IPS DF 6.9 (cell line): ENCODE measurements at regions not wholly inside any gene's neighbourhood (a gene's known extent, or its start where the extent isn't known, plus 50 kb on each side); places are given as distances from the start of the nearest gene placed in this dataset.

ENCODE experiments used
- DNase-seq: peaks from one replicate; pipeline ENCODE4 v3.0.0-alpha.2; 2013; ENCODE audit warnings: low read depth, low spot score
- H3K27ac ChIP-seq: one replicate; pipeline ENCODE4 v1.5.1; 2013; ENCODE audit warnings: low read length, control low read depth
- H3K27me3 ChIP-seq: 2 replicates; pipeline ENCODE4 v1.6.1; 2013; ENCODE audit warnings: mild to moderate bottlenecking, low read length; ENCODE audit not compliant: control insufficient read depth, insufficient read depth
- H3K36me3 ChIP-seq: 2 replicates; pipeline ENCODE4 v1.6.1; 2013; ENCODE audit warnings: low read length; ENCODE audit not compliant: control insufficient read depth, insufficient read depth
- H3K4me1 ChIP-seq: 2 replicates; pipeline ENCODE4 v1.6.1; 2013; ENCODE audit warnings: low read length; ENCODE audit not compliant: control insufficient read depth, insufficient read depth
- H3K4me3 ChIP-seq: 2 replicates; pipeline ENCODE4 v1.5.1; 2013; ENCODE audit warnings: mild to moderate bottlenecking, low read length
- H3K9me3 ChIP-seq: 2 replicates; pipeline ENCODE4 v1.6.1; 2013; ENCODE audit warnings: low read length, inconsistent platforms; ENCODE audit not compliant: control insufficient read depth, insufficient read depth
- WGBS: extraction: QIAGEN DNeasy Blood & Tissue Kit; methylation state at CpG from one replicate; pipeline ENCODE4 v1.1.7; 2013; ENCODE audit warnings: mixed read lengths, missing lambda C conversion rate; ENCODE audit not compliant: insufficient read length, insufficient coverage; 5-methylcytosine and 5-hydroxymethylcytosine counted together

GRCh38 chr2:189293164-189293563 lies 113.6 kb upstream of the COL5A2 start:
- Histone ChIP-seq H3K9me3 (no peaks in the 10 kb centered on the region), H3K36me3 (no peaks in the 10 kb centered on the region), H3K4me1 (no peaks in the 10 kb centered on the region), H3K27ac (no peak overlapping the region), H3K4me3 (no peak overlapping the region), H3K27me3 (no peaks in the 10 kb centered on the region)
- DNase-seq = no peak
- WGBS = no CpG with 5 or more reads among the region's 3 CpGs

- H3K27me3 ChIP-seq = no peaks in the 10 kb centered on the region
- no peaks in the 10 kb centered on the region for H3K36me3 ChIP-seq
- H3K4me3 ChIP-seq = no peak overlapping the region
- H3K27ac ChIP-seq = no peak overlapping the region
- no peaks in the 10 kb centered on the region for H3K9me3 ChIP-seq
- no peak for DNase-seq
- H3K4me1 ChIP-seq = no peaks in the 10 kb centered on the region
Observed at GRCh38 chr2:189297446-189297845, 117.9 kb upstream of the COL5A2 start.

- no peaks in the 10 kb centered on the region for H3K27me3 ChIP-seq
- no peak overlapping the region for H3K27ac ChIP-seq
- H3K4me3 ChIP-seq = no peak overlapping the region
- no CpG with 5 or more reads among the region's 1 CpG for WGBS
- H3K4me1 ChIP-seq = no peaks in the 10 kb centered on the region
- H3K36me3 ChIP-seq = no peaks in the 10 kb centered on the region
- DNase-seq = no peak
- H3K9me3 ChIP-seq = no peaks in the 10 kb centered on the region
Observed at GRCh38 chr2:189298038-189298437, 118.5 kb upstream of the COL5A2 start.

- WGBS = no CpG with 5 or more reads among the region's 1 CpG
- Histone ChIP-seq H3K4me1 (no peaks in the 10 kb centered on the region), H3K27me3 (no peaks in the 10 kb centered on the region), H3K4me3 (no peak overlapping the region), H3K9me3 (no peaks in the 10 kb centered on the region), H3K27ac (no peak overlapping the region), H3K36me3 (no peaks in the 10 kb centered on the region)
- no peak for DNase-seq
Observed at GRCh38 chr2:189298481-189298880, 118.9 kb upstream of the COL5A2 start.

GRCh38 chr2:189299974-189300373 lies 120.4 kb upstream of the COL5A2 start:
- Histone ChIP-seq H3K27me3 (no peaks in the 10 kb centered on the region), H3K9me3 (no peaks in the 10 kb centered on the region), H3K4me3 (no peak overlapping the region), H3K36me3 (no peaks in the 10 kb centered on the region), H3K27ac (no peak overlapping the region), H3K4me1 (no peaks in the 10 kb centered on the region)
- no peak for DNase-seq
- no CpG with 5 or more reads among the region's 1 CpG for WGBS

GRCh38 chr2:189300916-189301315 lies 121.4 kb upstream of the COL5A2 start:
- DNase-seq = no peak
- Histone ChIP-seq H3K27me3 (no peaks in the 10 kb centered on the region), H3K4me1 (no peaks in the 10 kb centered on the region), H3K27ac (no peak overlapping the region), H3K9me3 (no peaks in the 10 kb centered on the region), H3K36me3 (no peaks in the 10 kb centered on the region), H3K4me3 (no peak overlapping the region)

- Histone ChIP-seq H3K9me3 (no peaks in the 10 kb centered on the region), H3K4me3 (no peak overlapping the region), H3K4me1 (no peaks in the 10 kb centered on the region), H3K27me3 (no peaks in the 10 kb centered on the region), H3K36me3 (no peaks in the 10 kb centered on the region), H3K27ac (no peak overlapping the region)
- WGBS = no CpG with 5 or more reads among the region's 5 CpGs
- DNase-seq = no peak
Observed at GRCh38 chr2:189302274-189302948, 122.8 kb upstream of the COL5A2 start.

GRCh38 chr2:189304360-189304759 lies 124.8 kb upstream of the COL5A2 start:
- no peak overlapping the region for H3K4me3 ChIP-seq
- no peaks in the 10 kb centered on the region for H3K9me3 ChIP-seq
- DNase-seq = no peak
- H3K27ac ChIP-seq = no peak overlapping the region
- H3K4me1 ChIP-seq = no peaks in the 10 kb centered on the region
- no CpG with 5 or more reads among the region's 2 CpGs for WGBS
- no peaks in the 10 kb centered on the region for H3K36me3 ChIP-seq
- H3K27me3 ChIP-seq = no peaks in the 10 kb centered on the region

- Histone ChIP-seq H3K4me3 (no peak overlapping the region), H3K9me3 (no peaks in the 10 kb centered on the region), H3K4me1 (no peaks in the 10 kb centered on the region), H3K27me3 (no peaks in the 10 kb centered on the region), H3K27ac (no peak overlapping the region), H3K36me3 (no peaks in the 10 kb centered on the region)
- no CpG with 5 or more reads among the region's 3 CpGs for WGBS
- no peak for DNase-seq
Observed at GRCh38 chr2:189305291-189305943, 125.9 kb upstream of the COL5A2 start.

GRCh38 chr2:189306525-189306924 lies 127.0 kb upstream of the COL5A2 start:
- WGBS = 100% methylated on average over 1 of the region's 2 CpGs
- no peak for DNase-seq
- H3K36me3 ChIP-seq = no peaks in the 10 kb centered on the region
- H3K4me3 ChIP-seq = no peak overlapping the region
- H3K4me1 ChIP-seq = no peaks in the 10 kb centered on the region
- no peaks in the 10 kb centered on the region for H3K27me3 ChIP-seq
- no peaks in the 10 kb centered on the region for H3K9me3 ChIP-seq
- no peak overlapping the region for H3K27ac ChIP-seq
